K562 (cell line): ENCODE measurements at regions not wholly inside any gene's neighbourhood (a gene's known extent, or its start where the extent isn't known, plus 50 kb on each side); places are given as distances from the start of the nearest gene placed in this dataset.

Source experiments
- ATAC-seq: fragments of 200-7000 bp; cut with Tn5 transposase; 3 replicates; pipeline ENCODE4 v1.9.1; 2020; ENCODE audit warnings: moderate library complexity
- BruUV-seq: library from RNA; stranded (reverse); fragments of 400-500 nt; replicated peaks from 2 replicates; lab custom pipeline; 2021; lab: Mats Ljungman, UMichigan
- CTCF ChIA-PET: fragments of 300-600 bp; formaldehyde crosslinking; extraction: SDS; loops from one replicate; lab custom pipeline; 2021; ENCODE audit warnings: low intra/inter-chr PET ratio; lab: Yijun Ruan, JAX
- POLR2A ChIA-PET: fragments of 300-600, 350-650 bp; sonication (Branson Sonifier 250); formaldehyde crosslinking; extraction: SDS; loops from one replicate; lab custom pipeline; 2021; ENCODE audit warnings: antibody characterized with exemption, inconsistent platforms; lab: Yijun Ruan, JAX
- DNase-seq, 4 experiments: peaks; one replicate each; pipeline versions ENCODE4 v3.0.0 to v3.0.0-alpha.2; 2011 to 2018; ENCODE audit warnings: low spot score in 3 of 4, mixed read lengths in 3 of 4; ENCODE audit errors: extremely low read depth in 1 of 4
- FAIRE-seq: peaks from 2 replicates; lab custom pipeline; 2011; peaks lifted over from hg19 to GRCh38; lab: Jason Lieb, UNC
- H2AFZ ChIP-seq: 2 replicates; pipeline ENCODE4 v1.6.0; 2011; ENCODE audit warnings: low read depth, low read length, control low read depth, inconsistent platforms
- H3K27ac ChIP-seq: fragments of 200-600 bp; 3 replicates; pipeline ENCODE4 v1.8.0; 2011; ENCODE audit warnings: low read depth, mild to moderate bottlenecking, control low read depth, inconsistent platforms, low read length, moderate library complexity, mixed read lengths; ENCODE audit errors: extremely low read depth
- H3K27me3 ChIP-seq, 2 experiments: fragments of 300-600 bp in 1 of 2; 2 replicates in 1 of 2; 3 replicates in 1 of 2; pipeline versions ENCODE4 v1.6.0 to v1.8.0; 2011; ENCODE audit warnings: inconsistent platforms in 2 of 2, low read length in 2 of 2, mild to moderate bottlenecking in 1 of 2, mixed read lengths in 1 of 2, moderate library complexity in 1 of 2; ENCODE audit not compliant: control insufficient read depth in 2 of 2, insufficient read depth in 2 of 2
- H3K36me3 ChIP-seq: fragments of 300-600 bp; 3 replicates; pipeline ENCODE4 v1.8.0; 2011; ENCODE audit warnings: mild to moderate bottlenecking, low read length, inconsistent platforms; ENCODE audit not compliant: control insufficient read depth, insufficient read depth
- H3K4me1 ChIP-seq, 2 experiments: fragments of 200-600 bp in 1 of 2; replicated peaks in 1 of 2; 2 replicates in 1 of 2; 3 replicates in 1 of 2; pipeline versions ENCODE4 v1.5.1 to v1.8.0; 2011; ENCODE audit warnings: inconsistent platforms in 2 of 2, low read length in 2 of 2, mild to moderate bottlenecking in 1 of 2, mixed read lengths in 1 of 2, moderate library complexity in 1 of 2; ENCODE audit not compliant: control insufficient read depth in 2 of 2, insufficient read depth in 2 of 2
- H3K4me2 ChIP-seq: 2 replicates; pipeline ENCODE4 v1.6.1; 2011; ENCODE audit warnings: low read length, control low read depth, inconsistent platforms, mixed read lengths; ENCODE audit not compliant: insufficient read depth
- H3K4me3 ChIP-seq: fragments of 200-600 bp; sonication (generic), shearing (Covaris generic); 2 replicates; pipeline ENCODE4 v1.5.1; 2016; ENCODE audit warnings: control low read depth, inconsistent platforms
- H3K79me2 ChIP-seq: fragments of 200-600 bp; 3 replicates; pipeline ENCODE4 v1.8.0; 2011; ENCODE audit warnings: low read length, inconsistent platforms; ENCODE audit not compliant: control insufficient read depth, insufficient read depth
- H3K9ac ChIP-seq, 2 experiments: 2 replicates each; pipeline versions ENCODE4 v1.6.0 to v1.6.1; 2011; ENCODE audit warnings: low read depth in 2 of 2, low read length in 2 of 2, control low read depth in 1 of 2, inconsistent platforms in 1 of 2, mild to moderate bottlenecking in 1 of 2, mixed read lengths in 1 of 2; ENCODE audit not compliant: insufficient read depth in 1 of 2
- H3K9me1 ChIP-seq: one replicate; pipeline ENCODE4 v1.6.0; 2011; ENCODE audit warnings: inconsistent platforms, mild to moderate bottlenecking, low read length, moderate library complexity; ENCODE audit not compliant: control insufficient read depth, insufficient read depth
- H3K9me3 ChIP-seq: replicated peaks from 2 replicates; pipeline ENCODE4 v1.5.1; 2011; ENCODE audit warnings: low read depth, low read length, inconsistent platforms; ENCODE audit not compliant: control insufficient read depth, insufficient read depth
- H4K20me1 ChIP-seq: replicated peaks from 2 replicates; pipeline ENCODE4 v1.6.1; 2011; ENCODE audit warnings: low read length, inconsistent platforms, mixed read lengths; ENCODE audit not compliant: control insufficient read depth, insufficient read depth
- ARID2 ChIP-seq: fragments of 450-650 bp; IDR thresholded peaks from 2 replicates; pipeline ENCODE4 v1.6.1; 2017; ENCODE audit warnings: antibody characterized with exemption, mild to moderate bottlenecking
- ELF1 ChIP-seq: fragments of 200-800 bp; sonication (Bioruptor generic); IDR thresholded peaks from 2 replicates; pipeline ENCODE4 v1.6.1; 2016; ENCODE audit warnings: missing genetic modification characterization, missing compliant biosample characterization
- EWSR1 ChIP-seq: fragments of 450-650 bp; IDR thresholded peaks from 2 replicates; pipeline ENCODE4 v1.6.1; 2018; ENCODE audit warnings: borderline replicate concordance, mild to moderate bottlenecking, low read depth, moderate library complexity; ENCODE audit not compliant: partially characterized antibody
- KDM2B ChIP-seq: fragments of 250-450 bp; sonication (Bioruptor Pico); IDR thresholded peaks from 2 replicates; pipeline ENCODE4 v1.8.0; 2021; ENCODE audit warnings: mild to moderate bottlenecking, moderate library complexity
- NONO ChIP-seq, 2 experiments: fragments of 200-400 bp in 1 of 2; fragments of 450-650 bp in 1 of 2; formaldehyde crosslinking in 1 of 2; IDR thresholded peaks; 2 replicates each; pipeline ENCODE4 v1.6.1; 2017; ENCODE audit warnings: low read depth in 2 of 2, mild to moderate bottlenecking in 2 of 2, moderate library complexity in 2 of 2, low read length in 1 of 2
- PRDM10 ChIP-seq: fragments of 450-650 bp; IDR thresholded peaks from 2 replicates; pipeline ENCODE4 v1.6.1; 2018; ENCODE audit not compliant: partially characterized antibody
- RFX1 ChIP-seq: fragments of 450-650 bp; IDR thresholded peaks from 2 replicates; pipeline ENCODE4 v1.6.1; 2016; ENCODE audit warnings: mild to moderate bottlenecking, moderate library complexity
- THAP12 ChIP-seq: fragments of 250-450 bp; sonication (Bioruptor Pico); IDR thresholded peaks from 2 replicates; pipeline ENCODE4 v1.9.0; 2021; ENCODE audit warnings: mild to moderate bottlenecking, inconsistent platforms
- ZBTB11 ChIP-seq, 3 experiments: fragments of 200-800 bp in 1 of 3; fragments of 250-450 bp in 1 of 3; fragments of 450-650 bp in 1 of 3; sonication (Bioruptor Pico) in 1 of 3; sonication (Bioruptor generic) in 1 of 3; formaldehyde crosslinking in 1 of 3; IDR thresholded peaks; 2 replicates each; pipeline versions ENCODE4 v1.6.1 to v1.8.0; 2016 to 2022; ENCODE audit warnings: mild to moderate bottlenecking in 2 of 3, missing genetic modification characterization in 2 of 3, missing compliant biosample characterization in 1 of 3, moderate library complexity in 1 of 3
- ZC3H11A ChIP-seq: IDR thresholded peaks from 2 replicates; pipeline ENCODE4 v1.6.1; 2012; ENCODE audit warnings: low read depth, low read length, improper control_type of control experiment
- WGBS: fragments of 100-300 bp; shearing (Covaris generic); methylation state at CpG from one replicate; pipeline ENCODE4 v1.1.6; 2016; ENCODE audit warnings: low coverage, mixed read lengths; ENCODE audit not compliant: insufficient coverage; ENCODE audit errors: missing lambda C conversion rate; 5-methylcytosine and 5-hydroxymethylcytosine counted together
- in situ Hi-C: fragments of 300-500 bp; cut with MboI; formaldehyde crosslinking; loops from 4 replicates; pipeline ENCODE4 v1.15.0; 2018; ENCODE audit warnings: inconsistent platforms, mixed read lengths
- intact Hi-C: fragments of 100-400 bp; cut with micrococcal nuclease; formaldehyde crosslinking; loops from 2 replicates; pipeline ENCODE4 v1.14.2; 2022

- no peaks in the 10 kb centered on the region for H3K27me3 ChIP-seq
- H3K79me2 ChIP-seq = no peaks in the 10 kb centered on the region
- peak overlapping the region in 1 of 2 experiments; percentile 77; a peak in 1 of 4 replicates for H3K9ac ChIP-seq
- peaks cover 2 to 10% of the 10 kb centered on the region in 2 experiments; a peak in 3 of 5 replicates for H3K4me1 ChIP-seq
- H3K4me2 ChIP-seq = peak overlapping the region; percentile 23; the same call in 1 of the 2 replicates
- no peaks in the 10 kb centered on the region for H4K20me1 ChIP-seq
- no peaks in the 10 kb centered on the region for H3K36me3 ChIP-seq
- peak overlapping the region; percentile 63 for H2AFZ ChIP-seq
- no peaks in the 10 kb centered on the region for H3K9me1 ChIP-seq
- WGBS = 23% methylated on average over 7 of the region's 7 CpGs
- peak in 1 of 4 experiments; percentile 48 for DNase-seq
- TF ChIP-seq PRDM10 (peak; percentile 35), ZC3H11A (no peak), ZBTB11 (CRISPR knock-in tag; IDR thresholded peaks at IDR 0.05) (peak in 1 of 3 experiments; percentile 97; a peak in 2 of 6 replicates), EWSR1 (peak; percentile 92), RFX1 (peak; percentile 78), ARID2 (no peak), NONO (IDR thresholded peaks at IDR 0.05; ENCODE audit: low read depth in 2 of 2, low read length in 1 of 2) (no peak), ELF1 (tag) (0 out of 2 replicates have a peak, but pooled peaks have one; percentile 21), THAP12 (CRISPR knock-in tag) (no peak), KDM2B (no peak)
- intact Hi-C loops = loop anchor here (5.0 to 10.0 kb wide), 2 partner anchors 76 to 131 kb away; no protein-coding TSS in a partner anchor
- in situ Hi-C loops = no loop called here
- ATAC-seq = peak; percentile 72
- H3K27ac ChIP-seq = no peak overlapping the region
- CTCF ChIA-PET = no interaction called here
- H3K4me3 ChIP-seq = no peak overlapping the region
- H3K9me3 ChIP-seq = no peaks in the 10 kb centered on the region
- no peak for FAIRE-seq
- POLR2A ChIA-PET = interaction anchor here (0.7 to 1.1 kb wide), 4 partner anchors 245 to 850 kb away, joined by 3 to 4 read pairs (median 3); no protein-coding TSS in a partner anchor
- no TSS peak for BruUV-seq
These were observed 204.2 kb downstream of the BCAS1 start for GRCh38 chr20:53865901-53866793.
